GM12892 (cell line): ENCODE measurements at regions not wholly inside any gene's neighbourhood (a gene's known extent, or its start where the extent isn't known, plus 50 kb on each side); places are given as distances from the start of the nearest gene placed in this dataset.

Experiments
- DNase-seq: peaks from one replicate; pipeline ENCODE4 v3.0.0; 2011; ENCODE audit not compliant: insufficient read length
- FAIRE-seq: peaks from 2 replicates; lab custom pipeline; 2011; peaks lifted over from hg19 to GRCh38; lab: Jason Lieb, UNC
- POLR2A ChIP-seq: IDR thresholded peaks from 2 replicates; pipeline ENCODE4 v1.6.1; 2011; ENCODE audit warnings: low read depth, low read length, control low read depth
- POLR2AphosphoS5 ChIP-seq: IDR thresholded peaks from 2 replicates; pipeline ENCODE4 v1.6.1; 2011; ENCODE audit warnings: low read depth, low read length, control low read depth
- TAF1 ChIP-seq: IDR thresholded peaks from 2 replicates; pipeline ENCODE4 v1.6.1; 2011; ENCODE audit warnings: low read depth, mild to moderate bottlenecking, control low read depth, low read length, borderline replicate concordance

DNA sequence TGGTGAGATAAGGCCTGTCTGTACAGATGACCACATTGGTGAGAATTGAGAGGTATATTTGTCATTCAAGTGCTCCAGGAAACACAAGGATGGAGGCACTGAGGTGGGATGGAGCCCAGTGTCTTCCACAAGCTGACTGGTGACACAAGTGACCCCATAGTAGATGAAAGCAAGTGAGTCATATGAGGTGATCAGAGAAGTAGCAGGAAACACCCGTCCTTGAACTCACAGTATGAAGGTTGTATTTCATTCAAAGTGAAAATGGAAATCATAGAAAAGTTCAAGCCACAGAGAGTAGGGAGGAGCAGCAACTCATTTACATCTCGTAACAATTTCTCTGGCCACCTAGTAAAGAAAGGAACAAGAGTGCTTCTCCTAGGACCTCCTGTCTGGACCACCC lies 609.8 kb downstream of the HS3ST4 start:
- TF ChIP-seq POLR2A, result no peak
- no peak for TF ChIP-seq POLR2AphosphoS5
- no peak for TF ChIP-seq TAF1
- DNase-seq, result no peak
- FAIRE-seq, result no peak

DNA sequence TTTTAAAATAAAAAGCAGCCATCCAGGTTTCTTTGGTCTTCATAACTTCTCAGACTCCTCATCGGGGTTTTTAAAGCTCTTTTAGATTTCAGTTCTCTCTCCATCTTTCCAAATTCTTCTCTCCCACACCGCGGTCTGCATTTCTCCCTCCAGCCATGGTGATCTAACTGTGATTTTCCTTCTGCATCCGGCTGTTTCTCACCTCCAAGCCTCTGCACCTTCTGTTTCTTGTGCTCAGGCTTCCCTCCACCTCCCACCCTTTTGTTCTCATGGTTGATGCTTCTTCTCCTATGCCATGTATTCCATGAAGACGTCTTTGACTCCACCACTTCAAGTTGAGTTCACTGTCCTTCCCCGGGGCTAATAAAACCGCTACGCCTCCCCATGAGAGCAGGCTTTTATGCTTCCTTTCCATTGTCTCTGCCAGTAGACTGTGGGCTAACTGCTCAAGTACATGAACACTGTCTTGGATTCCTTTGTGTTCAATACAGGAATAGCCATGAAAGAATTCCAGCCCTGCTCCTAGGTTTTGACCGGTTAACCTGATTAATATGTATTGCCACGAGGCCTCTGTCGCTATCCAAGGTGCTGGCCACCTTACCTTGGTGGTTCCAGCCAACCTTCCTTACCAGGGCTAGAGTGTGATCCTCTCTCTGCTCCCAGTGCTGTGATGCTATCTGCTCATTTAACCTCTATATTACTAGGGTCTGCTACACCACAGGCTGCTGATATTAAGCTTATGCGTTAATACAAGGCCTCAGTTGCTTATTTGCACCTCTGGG lies 625.1 kb downstream of the HS3ST4 start:
- TF ChIP-seq POLR2AphosphoS5 (no peak), TAF1 (no peak), POLR2A (no peak)
- no peak for FAIRE-seq
- DNase-seq, result no peak

DNA sequence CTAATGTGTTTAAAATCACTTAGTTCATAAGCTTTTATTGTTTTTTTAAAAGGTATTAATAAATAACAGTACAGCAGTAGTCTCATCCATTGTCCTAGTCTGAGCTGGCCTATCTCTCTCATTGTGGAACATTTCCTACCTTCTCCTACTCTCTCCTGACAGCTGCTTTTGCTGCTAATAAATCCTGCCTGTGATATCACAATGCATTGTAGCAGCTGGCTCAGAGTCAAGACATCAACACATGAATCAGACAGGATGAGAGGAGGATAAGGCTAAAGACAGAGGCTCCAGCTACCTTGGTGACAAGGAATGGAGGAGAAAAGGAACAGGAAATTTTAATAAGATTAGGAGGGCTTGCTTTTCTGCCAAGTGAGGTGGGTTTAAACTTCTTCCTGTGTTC lies 626.1 kb downstream of the HS3ST4 start:
- DNase-seq, result no peak
- FAIRE-seq, result no peak
- TF ChIP-seq POLR2AphosphoS5 (no peak), TAF1 (no peak), POLR2A (no peak)

DNA sequence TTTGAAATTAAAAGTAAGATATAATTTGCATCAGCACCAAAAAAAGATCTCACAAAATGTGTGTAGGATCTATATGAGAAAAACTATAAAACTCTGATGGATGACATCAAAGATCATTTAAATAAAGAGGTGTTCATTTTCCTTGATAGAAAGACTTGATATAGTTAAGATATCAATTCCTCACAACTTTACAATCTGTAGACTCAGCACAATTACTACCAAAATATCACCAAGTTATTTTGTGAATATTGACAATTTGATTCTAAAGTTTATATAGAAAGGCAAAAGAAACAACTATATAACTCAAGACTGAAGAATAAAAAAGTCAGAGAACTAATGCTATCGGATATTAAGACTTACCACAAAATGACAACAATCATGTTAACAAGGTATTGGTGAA lies 638.9 kb downstream of the HS3ST4 start:
- no peak for DNase-seq
- TF ChIP-seq POLR2AphosphoS5, result no peak
- TF ChIP-seq TAF1, result no peak
- no peak for TF ChIP-seq POLR2A
- no peak for FAIRE-seq

DNA sequence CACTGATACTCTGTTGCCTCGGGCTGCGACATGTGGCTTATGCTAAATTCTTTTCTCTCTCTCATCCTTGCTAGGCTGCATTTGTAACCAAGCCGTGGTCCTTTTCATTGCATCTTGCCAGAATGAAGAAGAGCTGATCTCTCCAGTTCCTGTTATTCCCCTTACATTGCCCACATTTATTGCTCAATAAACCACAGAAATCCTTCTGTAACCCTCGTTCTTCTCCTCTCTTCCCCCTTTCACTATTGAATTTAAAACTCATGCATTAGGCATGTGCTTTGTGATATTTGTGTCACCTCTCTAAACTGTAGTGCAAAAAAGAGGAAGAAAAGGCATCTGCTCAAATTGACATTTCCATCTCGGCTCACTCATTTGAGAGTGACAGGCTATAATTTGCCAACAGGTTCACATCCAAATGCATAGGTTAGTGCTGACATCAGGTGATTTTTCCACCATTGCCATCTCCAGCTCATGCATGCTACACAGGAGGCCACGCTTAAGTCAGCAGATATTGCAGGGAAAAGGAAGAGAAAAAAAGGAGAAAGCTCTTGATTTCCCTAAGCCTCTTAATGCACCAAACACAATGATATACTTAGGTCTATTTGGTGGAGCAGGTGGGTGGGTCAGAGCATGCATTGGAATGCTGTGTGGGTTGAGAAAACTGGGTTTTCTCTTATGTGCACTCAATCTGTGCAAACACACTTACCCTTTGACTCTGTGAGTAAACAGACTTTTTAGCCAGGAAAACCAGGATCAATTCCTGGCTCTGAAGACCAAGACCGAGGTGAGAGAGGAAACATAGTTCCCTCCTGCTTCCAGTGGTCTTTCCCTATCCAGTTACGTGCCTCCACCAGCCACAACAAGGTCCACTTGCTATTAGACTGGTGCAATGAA lies 642.7 kb downstream of the HS3ST4 start:
- no peak for TF ChIP-seq POLR2A
- no peak for TF ChIP-seq TAF1
- no peak for TF ChIP-seq POLR2AphosphoS5
- DNase-seq, result no peak

DNA sequence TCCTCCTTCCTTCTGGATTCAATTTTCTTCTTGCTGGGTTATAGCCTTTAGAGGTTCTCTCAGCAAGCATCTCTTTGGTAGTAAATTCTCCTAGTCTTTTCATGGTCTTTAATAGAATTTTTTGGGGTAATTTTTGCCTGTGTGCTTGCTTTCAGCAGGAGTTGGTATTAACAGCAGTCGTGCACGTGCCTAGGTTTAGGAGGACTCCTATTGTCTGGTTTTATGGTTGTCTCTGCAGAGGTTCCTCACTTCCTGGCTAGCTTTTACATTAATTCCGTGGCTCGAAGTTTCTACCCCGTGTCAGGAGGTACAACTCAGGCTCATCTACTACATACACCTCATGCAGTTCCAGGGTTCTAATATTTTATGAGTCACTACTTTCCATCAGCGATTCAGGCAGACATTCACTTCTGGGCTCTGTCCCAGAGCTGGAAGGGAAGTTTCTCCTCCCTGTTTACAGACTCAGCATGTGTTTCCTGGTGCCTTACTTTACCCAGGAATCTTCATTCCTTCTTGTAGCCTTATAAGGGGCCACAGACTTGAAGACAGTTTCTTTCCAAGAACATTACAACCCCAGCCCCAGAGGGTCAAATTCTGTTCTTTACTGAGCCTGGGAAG lies 643.6 kb downstream of the HS3ST4 start:
- FAIRE-seq (no peak), DNase-seq (no peak)
- no peak for TF ChIP-seq POLR2AphosphoS5
- no peak for TF ChIP-seq TAF1
- no peak for TF ChIP-seq POLR2A

More for the DNA sequence above, 642.7 kb downstream of the HS3ST4 start:
- FAIRE-seq, result no peak

DNA sequence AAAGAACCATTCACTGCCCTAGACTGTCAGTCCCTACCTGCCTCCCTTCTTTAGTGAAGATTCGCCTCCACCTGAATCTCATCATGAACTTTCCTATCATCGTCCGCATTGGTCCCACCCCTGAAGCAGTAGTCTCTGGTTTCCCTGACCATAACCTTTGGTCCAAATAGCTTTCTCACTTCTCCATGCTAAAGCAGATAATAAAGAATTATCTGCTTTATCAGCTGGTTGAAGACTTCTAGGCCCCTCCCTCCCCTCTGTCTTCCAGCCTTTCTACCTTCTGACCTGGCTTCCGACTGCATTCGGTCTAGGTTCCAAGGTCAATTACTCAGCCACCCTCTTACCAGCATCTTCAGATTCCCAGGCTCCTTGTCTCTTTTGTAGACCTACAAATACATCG lies 650.9 kb downstream of the HS3ST4 start:
- FAIRE-seq (no peak), DNase-seq (no peak)
- TF ChIP-seq TAF1, result no peak
- TF ChIP-seq POLR2AphosphoS5, result no peak
- TF ChIP-seq POLR2A, result no peak

DNA sequence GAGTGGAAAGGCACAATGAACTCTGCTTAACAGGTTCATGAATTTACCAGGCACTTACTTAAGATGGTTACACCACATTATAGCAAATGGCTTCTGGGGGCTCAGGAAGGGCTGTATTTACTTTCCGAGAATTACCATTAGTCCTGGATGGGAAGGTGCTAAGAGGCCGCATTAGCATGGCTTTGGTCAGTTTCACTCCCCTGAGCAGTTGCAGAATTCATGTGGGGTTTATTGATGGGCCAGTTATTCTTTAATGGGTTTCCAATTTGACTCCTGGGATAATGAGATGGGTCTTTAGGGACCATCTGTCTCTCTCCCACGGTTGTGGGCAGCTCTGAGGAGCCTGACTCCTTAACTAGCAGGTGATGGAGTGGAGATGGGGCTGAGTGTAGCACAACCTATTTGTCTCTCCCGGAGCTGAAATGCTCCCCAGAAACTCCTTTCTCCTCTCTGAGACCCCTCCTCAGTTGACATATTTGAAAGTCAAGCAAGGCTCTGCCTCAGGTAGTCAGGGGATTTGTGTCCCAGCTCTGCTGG lies 652.5 kb downstream of the HS3ST4 start:
- no peak for TF ChIP-seq POLR2AphosphoS5
- no peak for TF ChIP-seq POLR2A
- no peak for TF ChIP-seq TAF1
- no peak for DNase-seq

DNA sequence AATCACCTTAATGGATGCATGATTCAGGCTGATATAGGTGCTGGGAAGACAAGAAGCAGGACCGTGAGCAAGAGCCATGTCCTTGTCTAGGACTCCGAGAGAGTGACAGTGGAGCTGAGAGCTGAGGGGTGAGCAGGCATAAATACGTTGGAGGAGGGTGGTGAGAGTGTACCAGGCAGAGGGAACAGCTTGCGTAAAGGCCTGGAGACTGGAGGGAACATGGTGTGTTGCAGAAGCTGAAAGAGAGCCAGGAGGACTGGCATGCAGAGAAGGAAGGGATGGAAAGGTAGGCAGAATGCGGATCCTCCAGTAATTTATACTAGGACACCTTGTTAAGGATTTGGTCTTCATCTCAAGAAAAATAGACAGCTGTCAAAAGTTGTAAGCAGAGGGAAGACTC lies 653.2 kb downstream of the HS3ST4 start:
- DNase-seq, result no peak
- TF ChIP-seq POLR2A, result no peak
- no peak for TF ChIP-seq TAF1
- TF ChIP-seq POLR2AphosphoS5, result no peak
- FAIRE-seq, result no peak

More for the DNA sequence above, 652.5 kb downstream of the HS3ST4 start:
- FAIRE-seq, result no peak

DNA sequence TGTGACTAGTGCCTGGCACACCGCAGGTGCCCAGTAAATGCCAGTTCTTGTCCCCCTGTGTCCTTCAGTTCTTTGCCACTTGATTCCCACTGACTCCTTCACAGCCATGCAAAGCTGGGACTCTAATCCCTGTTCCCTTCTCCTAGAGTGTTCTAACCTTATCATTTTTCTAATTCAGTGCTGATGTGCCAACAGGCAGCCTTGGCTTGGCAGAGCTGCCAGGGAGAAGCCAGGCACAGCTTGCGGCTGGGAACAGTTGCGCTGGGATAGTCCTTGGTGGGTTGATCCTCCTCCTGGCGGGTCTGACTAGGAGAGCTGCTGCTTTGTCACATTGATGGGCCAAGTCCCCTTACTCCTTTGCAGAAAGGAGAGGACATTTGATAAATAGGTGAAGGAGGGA lies 654.2 kb downstream of the HS3ST4 start:
- TF ChIP-seq POLR2A, result no peak
- no peak for TF ChIP-seq TAF1
- TF ChIP-seq POLR2AphosphoS5, result no peak
- FAIRE-seq, result no peak
- no peak for DNase-seq

DNA sequence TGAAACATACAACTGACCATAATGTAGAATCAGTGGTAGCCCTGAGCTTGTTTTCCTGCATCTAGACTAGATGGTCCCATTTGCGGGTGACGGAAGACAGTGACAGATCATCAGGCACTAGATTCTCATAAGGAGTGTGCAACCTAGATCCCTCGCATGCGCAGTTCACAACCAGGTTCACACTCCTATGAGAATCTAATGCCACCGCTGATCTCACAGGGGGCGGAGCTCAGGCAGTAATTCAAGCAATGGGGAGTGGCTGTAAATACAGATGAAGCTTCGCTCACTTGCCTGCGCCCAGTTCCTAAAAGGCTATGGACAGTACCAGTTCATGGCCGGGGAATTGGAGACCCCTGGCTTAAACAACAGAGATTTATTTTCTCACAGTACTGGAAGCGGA lies 656.3 kb downstream of the HS3ST4 start:
- FAIRE-seq, result no peak

More for the DNA sequence above, 656.3 kb downstream of the HS3ST4 start:
- DNase-seq, result no peak
- TF ChIP-seq POLR2AphosphoS5 (no peak), TAF1 (no peak), POLR2A (no peak)
